A673 (cell line): ENCODE measurements at regions not wholly inside any gene's neighbourhood (a gene's known extent, or its start where the extent isn't known, plus 50 kb on each side); places are given as distances from the start of the nearest gene placed in this dataset.

ENCODE experiments used
- BruUV-seq: library from RNA; stranded (reverse); fragments of 400-500 nt; replicated peaks from 2 replicates; lab custom pipeline; 2021; lab: Mats Ljungman, UMichigan
- CTCF ChIA-PET: fragments of 300-600 bp; sonication (Branson Sonifier 250); formaldehyde crosslinking; loops from one replicate; lab custom pipeline; 2022; ENCODE audit warnings: antibody characterized with exemption; lab: Charles Lee
- POLR2A ChIA-PET: fragments of 300-600 bp; sonication (Branson Sonifier 250); formaldehyde crosslinking; loops from one replicate; lab custom pipeline; 2022; ENCODE audit warnings: antibody characterized with exemption; ENCODE audit not compliant: low non-redundant PET; lab: Charles Lee
- DNase-seq: peaks from one replicate; pipeline ENCODE4 v3.0.0-alpha.2; 2015; ENCODE audit warnings: low spot score
- H3K27ac ChIP-seq: fragments of 200-600 bp; sonication (generic); 2 replicates; pipeline ENCODE4 v1.5.1; 2016; ENCODE audit warnings: mixed run types, low read depth, mild to moderate bottlenecking, mixed read lengths, antibody characterized with exemption, low read length; ENCODE audit not compliant: poor library complexity, severe bottlenecking
- H3K27me3 ChIP-seq: fragments of 200-600 bp; sonication (generic); replicated peaks from 2 replicates; pipeline ENCODE4 v1.6.1; 2017; ENCODE audit warnings: mixed run types, low read depth, mild to moderate bottlenecking, mixed read lengths, antibody characterized with exemption, low read length; ENCODE audit not compliant: insufficient read depth, poor library complexity
- H3K36me3 ChIP-seq: fragments of 200-600 bp; sonication (generic); 2 replicates; pipeline ENCODE4 v1.6.1; 2016; ENCODE audit warnings: mixed run types, mild to moderate bottlenecking, mixed read lengths, antibody characterized with exemption, low read length; ENCODE audit not compliant: insufficient read depth, poor library complexity, severe bottlenecking
- H3K4me1 ChIP-seq: fragments of 200-600 bp; sonication (generic); 2 replicates; pipeline ENCODE4 v1.6.1; 2017; ENCODE audit warnings: mixed run types, mild to moderate bottlenecking, mixed read lengths, antibody characterized with exemption, low read length; ENCODE audit not compliant: insufficient read depth, poor library complexity, severe bottlenecking
- H3K4me3 ChIP-seq: fragments of 200-600 bp; sonication (generic); 2 replicates; pipeline ENCODE4 v1.5.1; 2016; ENCODE audit warnings: low read depth, mixed run types, mild to moderate bottlenecking, mixed read lengths, low read length; ENCODE audit not compliant: poor library complexity, severe bottlenecking
- H3K9me3 ChIP-seq: fragments of 200-600 bp; sonication (generic); 2 replicates; pipeline ENCODE4 v1.6.1; 2016; ENCODE audit warnings: mixed run types, low read depth, mild to moderate bottlenecking, mixed read lengths, antibody characterized with exemption, low read length; ENCODE audit not compliant: poor library complexity, severe bottlenecking
- CTCF ChIP-seq: fragments of 300-800, 200-600 bp; sonication (generic); conservative IDR thresholded peaks from 2 replicates; pipeline ENCODE4 v1.5.1; 2017; ENCODE audit warnings: low read depth, mild to moderate bottlenecking, antibody characterized with exemption, low read length, moderate library complexity, mixed read lengths
- EZH2 ChIP-seq: fragments of 200-600 bp; sonication (generic); IDR thresholded peaks from 2 replicates; pipeline ENCODE4 v1.6.1; 2017; ENCODE audit warnings: borderline replicate concordance, low read depth, mild to moderate bottlenecking, mixed read lengths, antibody characterized with exemption, low read length; ENCODE audit not compliant: poor library complexity, severe bottlenecking
- intact Hi-C: fragments of 100-400 bp; cut with micrococcal nuclease; formaldehyde crosslinking; loops from one replicate; pipeline ENCODE4 v1.10.0; 2022; ENCODE audit not compliant: unreplicated experiment

GRCh38 chr18:75643083-75643482 lies 215.6 kb upstream of the SMIM21 start:
- Histone ChIP-seq H3K27ac (no peak overlapping the region), H3K4me3 (no peak overlapping the region), H3K36me3 (no peaks in the 10 kb centered on the region), H3K4me1 (no peaks in the 10 kb centered on the region), H3K27me3 (no peaks in the 10 kb centered on the region), H3K9me3 (no peaks in the 10 kb centered on the region)
- intact Hi-C loops = no loop called here
- CTCF ChIA-PET = no interaction called here
- POLR2A ChIA-PET = no interaction called here
- no TSS peak for BruUV-seq
- TF ChIP-seq CTCF (no peak), EZH2 (no peak)
- no peak for DNase-seq

GRCh38 chr18:75639472-75639831 lies 211.9 kb upstream of the SMIM21 start:
- H3K4me3 ChIP-seq = no peak overlapping the region
- no peaks in the 10 kb centered on the region for H3K9me3 ChIP-seq
- DNase-seq = no peak
- no peaks in the 10 kb centered on the region for H3K36me3 ChIP-seq
- TF ChIP-seq EZH2 = no peak
- TF ChIP-seq CTCF = no peak
- no peaks in the 10 kb centered on the region for H3K27me3 ChIP-seq
- intact Hi-C loops = no loop called here
- BruUV-seq = no TSS peak
- no peaks in the 10 kb centered on the region for H3K4me1 ChIP-seq
- H3K27ac ChIP-seq = no peak overlapping the region
- CTCF ChIA-PET = no interaction called here
- POLR2A ChIA-PET = no interaction called here

GRCh38 chr18:75638776-75639471 lies 211.4 kb upstream of the SMIM21 start:
- H3K4me3 ChIP-seq = no peak overlapping the region
- DNase-seq = no peak

More at GRCh38 chr18:75638776-75639471, 211.4 kb upstream of the SMIM21 start:
- H3K27ac ChIP-seq = no peak overlapping the region
- ChIA-PET POLR2A (no interaction called here), CTCF (no interaction called here)
- no peaks in the 10 kb centered on the region for H3K4me1 ChIP-seq
- H3K27me3 ChIP-seq = no peaks in the 10 kb centered on the region
- no TSS peak for BruUV-seq
- TF ChIP-seq CTCF = no peak
- TF ChIP-seq EZH2 = no peak
- H3K36me3 ChIP-seq = no peaks in the 10 kb centered on the region
- no peaks in the 10 kb centered on the region for H3K9me3 ChIP-seq
- intact Hi-C loops = no loop called here
